ENCODE measurements at regions not wholly inside any gene's neighbourhood (a gene's known extent, or its start where the extent isn't known, plus 50 kb on each side); places are given as distances from the start of the nearest gene placed in this dataset.

DNA sequence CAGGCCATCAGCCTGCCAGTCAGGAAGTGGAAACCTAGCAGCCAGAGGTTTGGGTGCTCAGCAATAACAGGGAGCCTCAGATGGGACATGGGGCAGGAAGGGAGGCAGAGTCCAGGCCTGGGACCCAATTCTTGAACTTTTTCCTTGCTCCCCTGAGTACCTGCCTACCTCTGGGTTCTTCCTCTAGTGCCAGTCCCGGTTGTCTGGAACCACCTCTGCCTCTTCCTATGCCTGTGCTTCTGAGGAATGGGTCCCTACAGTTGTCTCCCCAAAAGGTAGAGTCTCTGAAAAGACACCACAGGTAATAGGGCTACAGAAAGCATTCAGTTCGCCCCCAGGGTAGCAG is 212.4 kb upstream of the MAMLD1 start:
- TF ChIP-seq, protein P1, sequence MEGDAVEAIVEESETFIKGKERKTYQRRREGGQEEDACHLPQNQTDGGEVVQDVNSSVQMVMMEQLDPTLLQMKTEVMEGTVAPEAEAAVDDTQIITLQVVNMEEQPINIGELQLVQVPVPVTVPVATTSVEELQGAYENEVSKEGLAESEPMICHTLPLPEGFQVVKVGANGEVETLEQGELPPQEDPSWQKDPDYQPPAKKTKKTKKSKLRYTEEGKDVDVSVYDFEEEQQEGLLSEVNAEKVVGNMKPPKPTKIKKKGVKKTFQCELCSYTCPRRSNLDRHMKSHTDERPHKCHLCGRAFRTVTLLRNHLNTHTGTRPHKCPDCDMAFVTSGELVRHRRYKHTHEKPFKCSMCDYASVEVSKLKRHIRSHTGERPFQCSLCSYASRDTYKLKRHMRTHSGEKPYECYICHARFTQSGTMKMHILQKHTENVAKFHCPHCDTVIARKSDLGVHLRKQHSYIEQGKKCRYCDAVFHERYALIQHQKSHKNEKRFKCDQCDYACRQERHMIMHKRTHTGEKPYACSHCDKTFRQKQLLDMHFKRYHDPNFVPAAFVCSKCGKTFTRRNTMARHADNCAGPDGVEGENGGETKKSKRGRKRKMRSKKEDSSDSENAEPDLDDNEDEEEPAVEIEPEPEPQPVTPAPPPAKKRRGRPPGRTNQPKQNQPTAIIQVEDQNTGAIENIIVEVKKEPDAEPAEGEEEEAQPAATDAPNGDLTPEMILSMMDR (IDR thresholded peaks at IDR 0.05 in 8 of 11, conservative IDR thresholded peaks at IDR 0.05 in 3 of 11): no peak
- TF ChIP-seq POLR2A (IDR thresholded peaks at IDR 0.05): no peak

All from spleen (tissue), 7 donors.